OCI-LY1 (cell line): ENCODE measurements at regions not wholly inside any gene's neighbourhood (a gene's known extent, or its start where the extent isn't known, plus 50 kb on each side); places are given as distances from the start of the nearest gene placed in this dataset.

Experiments used
- H2AFZ ChIP-seq: fragments of 200-600 bp; sonication (generic), shearing (Covaris generic); 2 replicates; pipeline ENCODE4 v1.6.0; 2014; ENCODE audit warnings: antibody characterized with exemption, mild to moderate bottlenecking, low read length
- H3F3A ChIP-seq: fragments of 200-600 bp; sonication (generic), shearing (Covaris generic); 2 replicates; pipeline ENCODE4 v1.6.0; 2014; ENCODE audit warnings: mild to moderate bottlenecking, antibody characterized with exemption, low read length, moderate library complexity; ENCODE audit not compliant: insufficient read depth
- H3K27ac ChIP-seq: fragments of 200-600 bp; sonication (generic); 2 replicates; pipeline ENCODE4 v1.5.1; 2014; ENCODE audit warnings: low read length, mixed run types, mild to moderate bottlenecking, low read depth; ENCODE audit not compliant: poor library complexity, severe bottlenecking
- H3K27me3 ChIP-seq: fragments of 200-600 bp; sonication (generic); 2 replicates; pipeline ENCODE4 v1.6.0; 2014; ENCODE audit warnings: antibody characterized with exemption, mild to moderate bottlenecking, low read length, moderate library complexity; ENCODE audit not compliant: insufficient read depth
- H3K36me3 ChIP-seq: fragments of 200-600 bp; sonication (generic); 2 replicates; pipeline ENCODE4 v1.6.1; 2014; ENCODE audit warnings: mild to moderate bottlenecking, antibody characterized with exemption, low read length, moderate library complexity, mixed read lengths; ENCODE audit not compliant: insufficient read depth
- H3K4me1 ChIP-seq: fragments of 200-600 bp; sonication (generic); 2 replicates; pipeline ENCODE4 v1.5.1; 2014; ENCODE audit warnings: mild to moderate bottlenecking, low read length, moderate library complexity; ENCODE audit not compliant: insufficient read depth, severe bottlenecking
- H3K4me2 ChIP-seq: fragments of 200-600 bp; sonication (generic), shearing (Covaris generic); 2 replicates; pipeline ENCODE4 v1.6.1; 2014; ENCODE audit warnings: low read length
- H3K4me3 ChIP-seq: fragments of 200-600 bp; sonication (generic); 2 replicates; pipeline ENCODE4 v1.5.1; 2014; ENCODE audit warnings: low read length, low read depth, mild to moderate bottlenecking, mixed read lengths; ENCODE audit not compliant: poor library complexity, severe bottlenecking
- H3K79me2 ChIP-seq: fragments of 200-600 bp; shearing (Covaris generic); 2 replicates; pipeline ENCODE4 v1.6.1; 2016; ENCODE audit warnings: mixed run types, low read length, mixed read lengths; ENCODE audit not compliant: insufficient read depth
- H3K9ac ChIP-seq: fragments of 200-600 bp; sonication (generic), shearing (Covaris generic); 2 replicates; pipeline ENCODE4 v1.6.1; 2014; ENCODE audit warnings: mild to moderate bottlenecking, low read length, mixed read lengths
- H3K9me2 ChIP-seq: fragments of 200-600 bp; sonication (generic), shearing (Covaris generic); 2 replicates; pipeline ENCODE4 v1.6.1; 2014; ENCODE audit warnings: low read depth, mild to moderate bottlenecking, low read length, mixed read lengths
- H3K9me3 ChIP-seq: fragments of 200-600 bp; shearing (Covaris generic); 2 replicates; pipeline ENCODE4 v1.6.1; 2014; ENCODE audit warnings: low read length, mixed read lengths
- H4K20me1 ChIP-seq: fragments of 200-600 bp; sonication (generic), shearing (Covaris generic); 2 replicates; pipeline ENCODE4 v1.6.0; 2016; ENCODE audit warnings: mild to moderate bottlenecking, low read length; ENCODE audit not compliant: insufficient read depth
- EZH2 ChIP-seq: fragments of 200-600 bp; sonication (generic), shearing (Covaris generic); IDR thresholded peaks from 2 replicates; pipeline ENCODE4 v1.8.0; 2017; ENCODE audit warnings: borderline replicate concordance, mixed run types, mild to moderate bottlenecking, antibody characterized with exemption, low read length, moderate library complexity, mixed read lengths
- TF ChIP-seq, protein P1 (sequence below): fragments of 200-600 bp; sonication (generic), shearing (Covaris generic); IDR thresholded peaks from 2 replicates; pipeline ENCODE4 v1.5.1; 2017; ENCODE audit warnings: mild to moderate bottlenecking, antibody characterized with exemption, low read length, moderate library complexity, mixed read lengths

DNA sequence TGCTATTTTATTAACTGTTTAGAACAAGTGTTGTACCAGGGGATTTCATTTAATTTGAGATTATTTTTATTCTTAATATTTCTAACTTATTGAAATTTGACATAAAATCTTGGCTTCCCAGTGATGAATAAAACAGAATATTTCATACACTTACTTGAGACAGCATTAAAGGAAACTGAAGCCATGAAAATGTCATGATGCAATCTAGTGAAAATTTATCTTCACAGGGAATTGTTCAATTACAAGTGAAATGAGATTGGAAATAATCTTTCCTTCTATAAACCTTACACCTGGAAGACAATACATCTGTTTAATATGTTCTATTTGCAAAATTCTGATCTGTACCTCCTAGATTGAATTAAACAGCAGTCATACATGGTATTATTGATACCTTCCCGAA lies 511.0 kb upstream of the CDH7 start:
- Histone ChIP-seq H3K9me3 (no peaks in the 10 kb centered on the region), H3K4me3 (no peak overlapping the region), H3K27ac (no peak overlapping the region), H2AFZ (no peak overlapping the region), H3K79me2 (no peaks in the 10 kb centered on the region), H3K36me3 (no peaks in the 10 kb centered on the region), H3K9ac (no peak overlapping the region), H3F3A (no peaks in the 10 kb centered on the region), H3K4me1 (no peaks in the 10 kb centered on the region), H3K4me2 (no peak overlapping the region), H3K27me3 (no peaks in the 10 kb centered on the region), H4K20me1 (no peaks in the 10 kb centered on the region), H3K9me2 (no peaks in the 10 kb centered on the region)
- TF ChIP-seq, protein P1, sequence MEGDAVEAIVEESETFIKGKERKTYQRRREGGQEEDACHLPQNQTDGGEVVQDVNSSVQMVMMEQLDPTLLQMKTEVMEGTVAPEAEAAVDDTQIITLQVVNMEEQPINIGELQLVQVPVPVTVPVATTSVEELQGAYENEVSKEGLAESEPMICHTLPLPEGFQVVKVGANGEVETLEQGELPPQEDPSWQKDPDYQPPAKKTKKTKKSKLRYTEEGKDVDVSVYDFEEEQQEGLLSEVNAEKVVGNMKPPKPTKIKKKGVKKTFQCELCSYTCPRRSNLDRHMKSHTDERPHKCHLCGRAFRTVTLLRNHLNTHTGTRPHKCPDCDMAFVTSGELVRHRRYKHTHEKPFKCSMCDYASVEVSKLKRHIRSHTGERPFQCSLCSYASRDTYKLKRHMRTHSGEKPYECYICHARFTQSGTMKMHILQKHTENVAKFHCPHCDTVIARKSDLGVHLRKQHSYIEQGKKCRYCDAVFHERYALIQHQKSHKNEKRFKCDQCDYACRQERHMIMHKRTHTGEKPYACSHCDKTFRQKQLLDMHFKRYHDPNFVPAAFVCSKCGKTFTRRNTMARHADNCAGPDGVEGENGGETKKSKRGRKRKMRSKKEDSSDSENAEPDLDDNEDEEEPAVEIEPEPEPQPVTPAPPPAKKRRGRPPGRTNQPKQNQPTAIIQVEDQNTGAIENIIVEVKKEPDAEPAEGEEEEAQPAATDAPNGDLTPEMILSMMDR, result no peak
- no peak for TF ChIP-seq EZH2

- no peaks in the 10 kb centered on the region for H3K9me2 ChIP-seq
- no peaks in the 10 kb centered on the region for H3F3A ChIP-seq
- no peak overlapping the region for H3K27ac ChIP-seq
- no peaks in the 10 kb centered on the region for H3K36me3 ChIP-seq
- no peaks in the 10 kb centered on the region for H3K9me3 ChIP-seq
- TF ChIP-seq, protein P1, result no peak
- TF ChIP-seq EZH2, result no peak
- H3K79me2 ChIP-seq, result no peaks in the 10 kb centered on the region
- no peak overlapping the region for H2AFZ ChIP-seq
- H3K27me3 ChIP-seq, result no peaks in the 10 kb centered on the region
- H3K4me3 ChIP-seq, result no peak overlapping the region
- no peak overlapping the region for H3K9ac ChIP-seq
- no peak overlapping the region for H3K4me2 ChIP-seq
- no peaks in the 10 kb centered on the region for H4K20me1 ChIP-seq
- no peaks in the 10 kb centered on the region for H3K4me1 ChIP-seq
These were observed 514.7 kb upstream of the CDH7 start for GRCh38 chr18:65235966-65236624.

DNA sequence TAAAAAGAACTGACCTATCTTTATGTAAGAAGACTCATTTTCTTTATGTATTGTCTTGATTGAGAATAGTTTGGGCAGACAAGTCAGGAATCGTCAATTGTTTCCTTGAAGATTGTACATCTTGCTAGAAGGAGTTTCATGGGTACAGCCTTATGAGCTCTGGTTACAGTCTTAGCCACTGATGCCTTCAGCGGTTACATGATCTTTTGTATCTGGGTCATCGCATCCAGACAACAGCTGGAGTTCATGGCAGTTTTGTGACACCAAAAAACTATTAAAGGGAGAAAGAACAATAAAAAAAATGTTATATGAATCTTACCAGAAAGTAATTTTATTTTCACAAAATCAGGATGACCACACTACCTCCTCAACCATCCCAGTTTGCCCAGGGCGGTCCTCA lies 520.5 kb upstream of the CDH7 start:
- H4K20me1 ChIP-seq, result no peaks in the 10 kb centered on the region
- H2AFZ ChIP-seq, result no peak overlapping the region
- no peaks in the 10 kb centered on the region for H3K27me3 ChIP-seq
- no peaks in the 10 kb centered on the region for H3K9me3 ChIP-seq
- TF ChIP-seq, protein P1, result no peak
- TF ChIP-seq EZH2, result no peak
- H3K4me1 ChIP-seq, result no peaks in the 10 kb centered on the region
- H3K36me3 ChIP-seq, result no peaks in the 10 kb centered on the region
- no peaks in the 10 kb centered on the region for H3F3A ChIP-seq
- H3K9ac ChIP-seq, result no peak overlapping the region
- no peak overlapping the region for H3K4me2 ChIP-seq
- no peaks in the 10 kb centered on the region for H3K79me2 ChIP-seq
- H3K9me2 ChIP-seq, result no peaks in the 10 kb centered on the region
- H3K27ac ChIP-seq, result no peak overlapping the region
- H3K4me3 ChIP-seq, result no peak overlapping the region
